ENCODE measurements at regions not wholly inside any gene's neighbourhood (a gene's known extent, or its start where the extent isn't known, plus 50 kb on each side); places are given as distances from the start of the nearest gene placed in this dataset.

GRCh38 chr12:40158592-40159111 lies 52.8 kb upstream of the SLC2A13 start:
- H3K4me1 ChIP-seq (ENCODE audit: control insufficient read depth, insufficient read depth, low read length): no peaks in the 10 kb centered on the region
- no peak overlapping the region for H3K27ac Mint-ChIP-seq
- TF ChIP-seq CTCF (conservative IDR thresholded peaks at IDR 0.05): no peak
- no peaks in the 10 kb centered on the region for H3K36me3 Mint-ChIP-seq (ENCODE audit: low read depth)
- peaks cover 38% of the 10 kb centered on the region for H3K9me3 Mint-ChIP-seq
- DNase-seq: no peak
- no peak overlapping the region for H3K4me3 Mint-ChIP-seq
- no peaks in the 10 kb centered on the region for H3K27me3 ChIP-seq (ENCODE audit: control insufficient read depth, insufficient read depth, low read length, poor library complexity, severe bottlenecking)
- no peak overlapping the region for H3K27ac ChIP-seq (ENCODE audit: low read depth, low read length)
- H3K36me3 ChIP-seq (ENCODE audit: control insufficient read depth, insufficient read depth, low read length): no peaks in the 10 kb centered on the region
- H3K4me3 ChIP-seq (ENCODE audit: low read length): no peak overlapping the region
- H3K4me1 Mint-ChIP-seq: no peaks in the 10 kb centered on the region
- no peaks in the 10 kb centered on the region for H3K27me3 Mint-ChIP-seq (ENCODE audit: insufficient read depth)
- WGBS, 2 experiments (ENCODE audit: insufficient coverage in 1 of 2, insufficient read length in 1 of 2): 100% methylated on average over 1 of the region's 1 CpG; no CpG with 5 or more reads in 1 of the 2 experiments
- H3K9ac ChIP-seq (ENCODE audit: extremely low read depth, low read length, poor library complexity, severe bottlenecking): no peak overlapping the region
- peaks cover 38% of the 10 kb centered on the region for H3K9me3 ChIP-seq (ENCODE audit: control insufficient read depth, low read length)

GRCh38 chr12:40157336-40157735 lies 51.5 kb upstream of the SLC2A13 start:
- DNase-seq: no peak
- Mint-ChIP-seq H3K27me3 (ENCODE audit: insufficient read depth) (no peaks in the 10 kb centered on the region), H3K27ac (no peak overlapping the region), H3K4me1 (no peaks in the 10 kb centered on the region), H3K9me3 (peaks cover 26% of the 10 kb centered on the region), H3K36me3 (ENCODE audit: low read depth) (no peaks in the 10 kb centered on the region), H3K4me3 (no peak overlapping the region)
- Histone ChIP-seq H3K27ac (ENCODE audit: low read depth, low read length) (no peak overlapping the region), H3K9me3 (ENCODE audit: control insufficient read depth, low read length) (peaks cover 24% of the 10 kb centered on the region), H3K4me3 (ENCODE audit: low read length) (no peak overlapping the region), H3K9ac (ENCODE audit: extremely low read depth, low read length, poor library complexity, severe bottlenecking) (no peak overlapping the region), H3K4me1 (ENCODE audit: control insufficient read depth, insufficient read depth, low read length) (no peaks in the 10 kb centered on the region), H3K36me3 (ENCODE audit: control insufficient read depth, insufficient read depth, low read length) (no peaks in the 10 kb centered on the region), H3K27me3 (ENCODE audit: control insufficient read depth, insufficient read depth, low read length, poor library complexity, severe bottlenecking) (no peaks in the 10 kb centered on the region)
- no peak for TF ChIP-seq CTCF (conservative IDR thresholded peaks at IDR 0.05)
- WGBS, 2 experiments (ENCODE audit: insufficient coverage in 1 of 2, insufficient read length in 1 of 2): 90 to 95% methylated on average over 3 of the region's 3 CpGs

GRCh38 chr12:40156021-40156764 lies 50.3 kb upstream of the SLC2A13 start:
- Mint-ChIP-seq H3K4me3 (no peak overlapping the region), H3K4me1 (no peaks in the 10 kb centered on the region), H3K36me3 (ENCODE audit: low read depth) (no peaks in the 10 kb centered on the region), H3K27ac (no peak overlapping the region), H3K9me3 (peaks cover 16% of the 10 kb centered on the region), H3K27me3 (ENCODE audit: insufficient read depth) (no peaks in the 10 kb centered on the region)
- TF ChIP-seq CTCF (conservative IDR thresholded peaks at IDR 0.05): no peak
- WGBS, 2 experiments (ENCODE audit: insufficient coverage in 1 of 2, insufficient read length in 1 of 2): 56 to 76% methylated on average over 3 to 5 of the region's 5 CpGs
- no peak overlapping the region for H3K4me3 ChIP-seq (ENCODE audit: low read length)
- peaks cover 13% of the 10 kb centered on the region for H3K9me3 ChIP-seq (ENCODE audit: control insufficient read depth, low read length)
- H3K27ac ChIP-seq (ENCODE audit: low read depth, low read length): no peak overlapping the region
- no peaks in the 10 kb centered on the region for H3K36me3 ChIP-seq (ENCODE audit: control insufficient read depth, insufficient read depth, low read length)
- no peak overlapping the region for H3K9ac ChIP-seq (ENCODE audit: extremely low read depth, low read length, poor library complexity, severe bottlenecking)
- H3K27me3 ChIP-seq (ENCODE audit: control insufficient read depth, insufficient read depth, low read length, poor library complexity, severe bottlenecking): no peaks in the 10 kb centered on the region
- no peaks in the 10 kb centered on the region for H3K4me1 ChIP-seq (ENCODE audit: control insufficient read depth, insufficient read depth, low read length)
- no peak for DNase-seq

Measured in endodermal cell (in vitro differentiated cells).